HCT116 (cell line): ENCODE measurements at regions not wholly inside any gene's neighbourhood (a gene's known extent, or its start where the extent isn't known, plus 50 kb on each side); places are given as distances from the start of the nearest gene placed in this dataset.

Source experiments
- ATAC-seq: fragments of 200-7000 bp; cut with Tn5 transposase; 2 replicates; pipeline ENCODE4 v1.9.1; 2020; ENCODE audit warnings: mild to moderate bottlenecking, moderate library complexity
- BruUV-seq: library from RNA; stranded (reverse); fragments of 400-500 nt; replicated peaks from 2 replicates; lab custom pipeline; 2021; lab: Mats Ljungman, UMichigan
- CTCF ChIA-PET: fragments of 300-600 bp; sonication (Branson Sonifier 250); formaldehyde crosslinking; loops from one replicate; lab custom pipeline; 2021; ENCODE audit warnings: antibody characterized with exemption; lab: Charles Lee
- POLR2A ChIA-PET: fragments of 300-600, 350-600 bp; sonication (Branson Sonifier 250); formaldehyde crosslinking; loops from one replicate; lab custom pipeline; 2021; ENCODE audit warnings: antibody characterized with exemption; lab: Charles Lee
- RAD21 ChIA-PET, 2 experiments: fragments of 300-600 bp; sonication (Branson Sonifier 250); formaldehyde crosslinking; loops; one replicate each; lab custom pipeline; 2023; ENCODE audit warnings: low total read pairs in 2 of 2; ENCODE audit not compliant: uncharacterized antibody in 2 of 2, unreplicated experiment in 2 of 2, low non-redundant PET in 1 of 2; lab: Charles Lee
- DNase-seq: peaks from one replicate; pipeline ENCODE4 v3.0.0-alpha.2; 2010; ENCODE audit warnings: low read depth, low spot score
- H2AFZ ChIP-seq: fragments of 200-600 bp; shearing (Covaris generic), sonication (generic); 2 replicates; pipeline ENCODE4 v1.6.1; 2017; ENCODE audit warnings: low read depth, mixed run types, mixed read lengths, antibody characterized with exemption, low read length; ENCODE audit not compliant: poor library complexity, severe bottlenecking
- H3K27ac ChIP-seq: 2 replicates; pipeline ENCODE4 v1.5.1; 2012; ENCODE audit warnings: low read depth, low read length
- H3K27me3 ChIP-seq: fragments of 200-600 bp; sonication (generic); 2 replicates; pipeline ENCODE4 v1.6.1; 2016; ENCODE audit warnings: mixed run types, low read length, mixed read lengths; ENCODE audit not compliant: insufficient read depth
- H3K36me3 ChIP-seq, 2 experiments: fragments of 200-500 bp in 1 of 2; fragments of 200-600 bp in 1 of 2; sonication (Bioruptor generic) in 1 of 2; sonication (generic) in 1 of 2; 2 replicates each; pipeline versions ENCODE4 v1.5.1 to v1.6.1; 2014 to 2016; ENCODE audit warnings: low read length in 2 of 2, inconsistent platforms in 1 of 2, mixed read lengths in 1 of 2, mixed run types in 1 of 2; ENCODE audit not compliant: insufficient read depth in 2 of 2, control insufficient read depth in 1 of 2
- H3K4me1 ChIP-seq, 2 experiments: fragments of 200-600 bp in 1 of 2; sonication (generic) in 1 of 2; 2 replicates each; pipeline versions ENCODE4 v1.5.1 to v1.6.1; 2012 to 2017; ENCODE audit warnings: low read length in 2 of 2, inconsistent platforms in 1 of 2, mild to moderate bottlenecking in 1 of 2, mixed read lengths in 1 of 2, mixed run types in 1 of 2, moderate library complexity in 1 of 2; ENCODE audit not compliant: insufficient read depth in 2 of 2, control insufficient read depth in 1 of 2
- H3K4me2 ChIP-seq: fragments of 200-600 bp; sonication (generic); 2 replicates; pipeline ENCODE4 v1.6.1; 2017; ENCODE audit warnings: mixed run types, low read length, mixed read lengths
- H3K4me3 ChIP-seq, 2 experiments: fragments of 200-600 bp in 1 of 2; sonication (generic) in 1 of 2; replicated peaks in 1 of 2; 2 replicates each; pipeline ENCODE4 v1.5.1; 2011 to 2016; ENCODE audit warnings: low read length in 2 of 2, control low read depth in 1 of 2, low read depth in 1 of 2, mild to moderate bottlenecking in 1 of 2, mixed read lengths in 1 of 2, mixed run types in 1 of 2
- H3K79me2 ChIP-seq: fragments of 200-600 bp; sonication (generic); 2 replicates; pipeline ENCODE4 v1.6.1; 2017; ENCODE audit warnings: mild to moderate bottlenecking, mixed run types, low read length, moderate library complexity, mixed read lengths; ENCODE audit not compliant: insufficient read depth
- H3K9ac ChIP-seq: fragments of 200-600 bp; sonication (generic); 2 replicates; pipeline ENCODE4 v1.6.1; 2016; ENCODE audit warnings: low read length, mixed read lengths
- H3K9me2 ChIP-seq: fragments of 200-600 bp; sonication (generic), shearing (Covaris generic); 2 replicates; pipeline ENCODE4 v1.6.1; 2017; ENCODE audit warnings: mixed run types, mild to moderate bottlenecking, moderate library complexity; ENCODE audit not compliant: insufficient read depth
- H3K9me3 ChIP-seq, 2 experiments: fragments of 200-500 bp in 1 of 2; fragments of 200-600 bp in 1 of 2; sonication (Bioruptor generic) in 1 of 2; sonication (generic) in 1 of 2; 2 replicates each; pipeline ENCODE4 v1.6.1; 2014 to 2017; ENCODE audit warnings: low read length in 2 of 2, mixed read lengths in 2 of 2, inconsistent platforms in 1 of 2, low read depth in 1 of 2, mild to moderate bottlenecking in 1 of 2, mixed run types in 1 of 2, moderate library complexity in 1 of 2; ENCODE audit not compliant: control insufficient read depth in 1 of 2, insufficient read depth in 1 of 2
- H4K20me1 ChIP-seq: fragments of 200-600 bp; sonication (generic), shearing (Covaris generic); 2 replicates; pipeline ENCODE4 v1.6.1; 2017; ENCODE audit warnings: mixed run types, mild to moderate bottlenecking, moderate library complexity; ENCODE audit not compliant: insufficient read depth
- ELF1 ChIP-seq: IDR thresholded peaks from 2 replicates; pipeline ENCODE4 v1.6.1; 2012; ENCODE audit warnings: low read depth, borderline replicate concordance
- FOSL1 ChIP-seq: IDR thresholded peaks from 2 replicates; pipeline ENCODE4 v1.6.1; 2012; ENCODE audit warnings: low read depth
- POLR2AphosphoS5 ChIP-seq: IDR thresholded peaks from 2 replicates; pipeline ENCODE4 v1.6.1; 2011; ENCODE audit warnings: mild to moderate bottlenecking, low read depth, low read length, moderate library complexity
- REST ChIP-seq: IDR thresholded peaks from 2 replicates; pipeline ENCODE4 v1.6.1; 2012; ENCODE audit warnings: low read depth
- SRF ChIP-seq: IDR thresholded peaks from 2 replicates; pipeline ENCODE4 v1.6.1; 2012; ENCODE audit warnings: low read depth
- YY1 ChIP-seq: IDR thresholded peaks from 2 replicates; pipeline ENCODE4 v1.6.1; 2011; ENCODE audit warnings: low read length, low read depth, moderate library complexity, mild to moderate bottlenecking; ENCODE audit not compliant: insufficient replicate concordance; ENCODE audit errors: extremely low read depth
- ZFX ChIP-seq: fragments of 450-650 bp; IDR thresholded peaks from 2 replicates; pipeline ENCODE4 v1.6.1; 2017
- ZNF274 ChIP-seq: fragments of 200-500 bp; sonication (Bioruptor generic); IDR thresholded peaks from 2 replicates; pipeline ENCODE4 v1.6.1; 2014; ENCODE audit warnings: mild to moderate bottlenecking, low read depth, low read length, inconsistent platforms
- intact Hi-C: fragments of 100-400 bp; cut with micrococcal nuclease; formaldehyde crosslinking; loops from 2 replicates; pipeline ENCODE4 v1.10.0; 2022

GRCh38 chr15:31474059-31474868 lies 147.6 kb downstream of the KLF13 start:
- Histone ChIP-seq H3K36me3 (no peaks in the 10 kb centered on the region), H3K27me3 (peaks cover 13% of the 10 kb centered on the region; the same call in 1 of the 2 replicates), H2AFZ (no peak overlapping the region), H3K27ac (no peak overlapping the region), H3K79me2 (no peaks in the 10 kb centered on the region), H3K9me3 (no peaks in the 10 kb centered on the region), H3K4me1 (no peaks in the 10 kb centered on the region), H4K20me1 (no peaks in the 10 kb centered on the region), H3K9ac (no peak overlapping the region), H3K4me3 (no peak overlapping the region), H3K9me2 (no peaks in the 10 kb centered on the region), H3K4me2 (no peak overlapping the region)
- BruUV-seq: no TSS peak
- intact Hi-C loops: no loop called here
- ChIA-PET CTCF (interaction anchor here (2.5 kb wide), 1 partner anchor 15 kb away, joined by 8 read pairs; no protein-coding TSS in a partner anchor), RAD21 (no interaction called here), POLR2A (no interaction called here)
- TF ChIP-seq POLR2AphosphoS5 (no peak), REST (no peak), SRF (no peak), ZNF274 (no peak), YY1 (no peak), FOSL1 (no peak), ELF1 (no peak), ZFX (no peak)
- no peak for DNase-seq
- no peak for ATAC-seq
